Esophagus squamous epithelium (tissue), 4 donors: ENCODE measurements at regions not wholly inside any gene's neighbourhood (a gene's known extent, or its start where the extent isn't known, plus 50 kb on each side); places are given as distances from the start of the nearest gene placed in this dataset.

ENCODE experiments used
- CTCF ChIP-seq, 6 experiments: fragments of 450-650 bp in 4 of 6; fragments of 200-600 bp in 2 of 6; sonication (generic) in 2 of 6; IDR thresholded peaks; one replicate each; pipeline ENCODE4 v1.5.1; 2016 to 2019; ENCODE audit warnings: antibody characterized with exemption in 6 of 6, mild to moderate bottlenecking in 4 of 6, moderate library complexity in 4 of 6
- POLR2A ChIP-seq, 4 donors: fragments of 450-650 bp; IDR thresholded peaks; one replicate each; pipeline ENCODE4 v1.6.1; 2017; ENCODE audit warnings: antibody characterized with exemption in 4 of 4, mild to moderate bottlenecking in 4 of 4, moderate library complexity in 3 of 4

- TF ChIP-seq POLR2A (IDR thresholded peaks at IDR 0.05) (no peak), CTCF (IDR thresholded peaks at IDR 0.05) (no peak)
Measured at GRCh38 chr1:30009720-30010119, 713.7 kb downstream of the MATN1 start.
